ENCODE measurements at regions not wholly inside any gene's neighbourhood (a gene's known extent, or its start where the extent isn't known, plus 50 kb on each side); places are given as distances from the start of the nearest gene placed in this dataset.

GRCh38 chr9:79129865-79130480 lies 441.8 kb upstream of the TLE4 start:
- no peak overlapping the region for H3K56ac ChIP-seq (replicated peaks; ENCODE audit: insufficient read length, low read depth, low read length)
- ChIA-PET POLR2A (ENCODE audit: partially characterized antibody) (no interaction called here), CTCF (ENCODE audit: partially characterized antibody) (interaction anchor here (0.7 to 4.0 kb wide), 42 partner anchors 9 to 624 kb away, joined by 3 to 25 read pairs (median 4); no protein-coding TSS in a partner anchor)
- no peaks in the 10 kb centered on the region for H3K36me3 ChIP-seq (ENCODE audit: control insufficient read depth in 2 of 4, insufficient read depth in 4 of 4, low read length in 3 of 4)
- no peaks in the 10 kb centered on the region for H3K79me1 ChIP-seq (ENCODE audit: low read depth, low read length)
- no peaks in the 10 kb centered on the region for H3K79me2 ChIP-seq (ENCODE audit: control insufficient read depth in 1 of 2, insufficient read depth in 2 of 2, low read length in 2 of 2)
- no peak overlapping the region for H2BK120ac ChIP-seq (replicated peaks; ENCODE audit: low read depth, low read length)
- H2AFZ ChIP-seq (ENCODE audit: low read length) = no peak overlapping the region
- H2BK12ac ChIP-seq (ENCODE audit: low read depth, low read length) = no peak overlapping the region
- no peak overlapping the region for H3K14ac ChIP-seq (ENCODE audit: insufficient read length)
- H3K4me2 ChIP-seq (ENCODE audit: insufficient read depth in 1 of 2, low read depth in 2 of 2, low read length in 2 of 2) = no peak overlapping the region
- no peaks in the 10 kb centered on the region for H3K9me3 ChIP-seq (ENCODE audit: insufficient read depth in 2 of 2, low read depth in 1 of 2, low read length in 1 of 2)
- no peak overlapping the region for H2BK15ac ChIP-seq (ENCODE audit: low read length)
- TF ChIP-seq RAD21 (IDR thresholded peaks at IDR 0.05 in 1 of 2, conservative IDR thresholded peaks at IDR 0.05 in 1 of 2; ENCODE audit: low read depth in 2 of 2, low read length in 2 of 2) (peak; percentile 81 to 83), CTCF (IDR thresholded peaks at IDR 0.05; ENCODE audit: control extremely low read depth in 1 of 3, insufficient read depth in 1 of 3, low read depth in 1 of 3, low read length in 3 of 3) (peak; percentile 47 to 78 (median 77)), CHD2 (IDR thresholded peaks at IDR 0.05; ENCODE audit: low read length) (no peak)
- H3K4ac ChIP-seq (replicated peaks; ENCODE audit: insufficient read length, low read depth, low read length) = no peak overlapping the region
- H3K27me3 ChIP-seq (replicated peaks in 1 of 4; ENCODE audit: control insufficient read depth in 3 of 4, extremely low read depth in 1 of 4, insufficient read depth in 3 of 4, low read length in 3 of 4) = no peaks in the 10 kb centered on the region
- no peak overlapping the region for H2AK5ac ChIP-seq (ENCODE audit: low read depth, low read length)
- FAIRE-seq = peak; percentile 79
- 52% methylated on average over 8 of the region's 8 CpGs; no CpG with 5 or more reads in 1 of the 2 experiments for WGBS, 2 experiments (ENCODE audit: extremely low coverage in 1 of 2, insufficient coverage in 1 of 2, insufficient read length in 1 of 2, insufficient replicate concordance in 2 of 2, low coverage in 1 of 2, low lambda C conversion rate in 2 of 2, missing lambda C conversion rate in 1 of 2)
- no peak overlapping the region for H4K8ac ChIP-seq (ENCODE audit: extremely low read depth, insufficient read depth, low read length)
- no peak overlapping the region for H3K18ac ChIP-seq (ENCODE audit: extremely low read depth, low read length)
- no peak overlapping the region for H4K91ac ChIP-seq (replicated peaks; ENCODE audit: insufficient read length, low read length)
- no peak overlapping the region for H3K4me3 ChIP-seq (ENCODE audit: extremely low read depth in 1 of 4, insufficient read depth in 2 of 4, low read depth in 3 of 4, low read length in 4 of 4)
- H4K5ac ChIP-seq (ENCODE audit: insufficient read length, low read depth, low read length) = no peak overlapping the region
- no peak overlapping the region for H3K27ac ChIP-seq (ENCODE audit: low read depth, low read length)
- DNase-seq (ENCODE audit: low read depth in 1 of 2, low spot score in 2 of 2) = peak in 1 of 2 experiments; percentile 66
- H3K4me1 ChIP-seq (replicated peaks in 1 of 4; ENCODE audit: control insufficient read depth in 3 of 4, insufficient read depth in 4 of 4, low read length in 3 of 4) = peaks cover 0 to 11% (median 2%) of the 10 kb centered on the region in 4 experiments; a peak in 2 of 7 replicates
- H3K23ac ChIP-seq (ENCODE audit: insufficient read length) = no peak overlapping the region
- H4K20me1 ChIP-seq (replicated peaks in 1 of 2; ENCODE audit: control insufficient read depth in 1 of 2, insufficient read depth in 2 of 2, low read length in 2 of 2) = no peaks in the 10 kb centered on the region
- no peaks in the 10 kb centered on the region for H3K23me2 ChIP-seq (ENCODE audit: low read depth, low read length)
- no peak overlapping the region for H3K9ac ChIP-seq (replicated peaks in 1 of 4; ENCODE audit: extremely low read depth in 1 of 4, low read depth in 3 of 4, low read length in 3 of 4)
- H2BK20ac ChIP-seq (ENCODE audit: low read length) = no peak overlapping the region
- no peak overlapping the region for H2BK5ac ChIP-seq (ENCODE audit: low read depth, low read length)
